Mucosa of descending colon (tissue), 3 donors: ENCODE measurements at regions not wholly inside any gene's neighbourhood (a gene's known extent, or its start where the extent isn't known, plus 50 kb on each side); places are given as distances from the start of the nearest gene placed in this dataset.

Experiments
- ATAC-seq: fragments of 200-7000 bp; cut with Tn5 transposase; one replicate; pipeline ENCODE4 v1.9.1; 2020; ENCODE audit warnings: mild to moderate bottlenecking, moderate library complexity
- DNase-seq, 3 donors: peaks; one replicate each; pipeline ENCODE4 v3.0.0-alpha.2; 2020
- H3K36me3 ChIP-seq: fragments of 200-600 bp; one replicate; pipeline ENCODE4 v1.8.0; 2021; ENCODE audit warnings: low read depth, mild to moderate bottlenecking
- H3K4me1 ChIP-seq: fragments of 200-600 bp; one replicate; pipeline ENCODE4 v1.8.0; 2021; ENCODE audit warnings: low read depth, mild to moderate bottlenecking
- H3K4me3 ChIP-seq: fragments of 200-600 bp; one replicate; pipeline ENCODE4 v1.8.0; 2021; ENCODE audit warnings: mild to moderate bottlenecking
- H3K9me3 ChIP-seq: fragments of 200-600 bp; one replicate; pipeline ENCODE4 v1.8.0; 2021; ENCODE audit warnings: mild to moderate bottlenecking
- intact Hi-C, 2 donors: fragments of 100-400 bp; cut with DNase I in 1 of 2; cut with micrococcal nuclease in 1 of 2; formaldehyde crosslinking; loops; one replicate each; pipeline versions ENCODE4 v1.11.0 to v1.11.1; 2022; cut with DNase I, micrococcal nuclease
- TF ChIP-seq, protein P1 (sequence below): fragments of 200-600 bp; IDR thresholded peaks from one replicate; pipeline ENCODE4 v1.8.0; 2022; ENCODE audit warnings: antibody characterized with exemption, mild to moderate bottlenecking
- donor health status: DM: no; HTN: no; CAD: no; lungs with moderate emphysema.
- donor health status: DM: no; HTN: no; CAD: no.
- donor health status: DM: no; HTN: yes; CAD: no.

- no peaks in the 10 kb centered on the region for H3K9me3 ChIP-seq
- TF ChIP-seq, protein P1, sequence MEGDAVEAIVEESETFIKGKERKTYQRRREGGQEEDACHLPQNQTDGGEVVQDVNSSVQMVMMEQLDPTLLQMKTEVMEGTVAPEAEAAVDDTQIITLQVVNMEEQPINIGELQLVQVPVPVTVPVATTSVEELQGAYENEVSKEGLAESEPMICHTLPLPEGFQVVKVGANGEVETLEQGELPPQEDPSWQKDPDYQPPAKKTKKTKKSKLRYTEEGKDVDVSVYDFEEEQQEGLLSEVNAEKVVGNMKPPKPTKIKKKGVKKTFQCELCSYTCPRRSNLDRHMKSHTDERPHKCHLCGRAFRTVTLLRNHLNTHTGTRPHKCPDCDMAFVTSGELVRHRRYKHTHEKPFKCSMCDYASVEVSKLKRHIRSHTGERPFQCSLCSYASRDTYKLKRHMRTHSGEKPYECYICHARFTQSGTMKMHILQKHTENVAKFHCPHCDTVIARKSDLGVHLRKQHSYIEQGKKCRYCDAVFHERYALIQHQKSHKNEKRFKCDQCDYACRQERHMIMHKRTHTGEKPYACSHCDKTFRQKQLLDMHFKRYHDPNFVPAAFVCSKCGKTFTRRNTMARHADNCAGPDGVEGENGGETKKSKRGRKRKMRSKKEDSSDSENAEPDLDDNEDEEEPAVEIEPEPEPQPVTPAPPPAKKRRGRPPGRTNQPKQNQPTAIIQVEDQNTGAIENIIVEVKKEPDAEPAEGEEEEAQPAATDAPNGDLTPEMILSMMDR, result no peak
- no peak overlapping the region for H3K4me3 ChIP-seq
- no peaks in the 10 kb centered on the region for H3K4me1 ChIP-seq
- no peaks in the 10 kb centered on the region for H3K36me3 ChIP-seq
- DNase-seq (no peak), ATAC-seq (no peak)
- intact Hi-C loops, result no loop called here
Measured at GRCh38 chr3:81216192-81216591, 545.3 kb downstream of the GBE1 start.

GRCh38 chr3:81214631-81215030 lies 546.8 kb downstream of the GBE1 start:
- no peaks in the 10 kb centered on the region for H3K9me3 ChIP-seq
- H3K4me3 ChIP-seq, result no peak overlapping the region
- ATAC-seq (no peak), DNase-seq (no peak)
- H3K36me3 ChIP-seq, result no peaks in the 10 kb centered on the region
- H3K4me1 ChIP-seq, result no peaks in the 10 kb centered on the region
- intact Hi-C loops, result no loop called here
- TF ChIP-seq, protein P1, result no peak

GRCh38 chr3:81199587-81199986 lies 561.9 kb downstream of the GBE1 start:
- DNase-seq, result no peak
- no peak for ATAC-seq
- Histone ChIP-seq H3K9me3 (no peaks in the 10 kb centered on the region), H3K36me3 (no peaks in the 10 kb centered on the region), H3K4me1 (no peaks in the 10 kb centered on the region), H3K4me3 (no peak overlapping the region)
- intact Hi-C loops, result no loop called here
- TF ChIP-seq, protein P1, result no peak

GRCh38 chr3:81198756-81199155 lies 562.7 kb downstream of the GBE1 start:
- TF ChIP-seq, protein P1, result no peak
- H3K36me3 ChIP-seq, result no peaks in the 10 kb centered on the region
- DNase-seq, result no peak

GRCh38 chr3:81198216-81198615 lies 563.2 kb downstream of the GBE1 start:
- intact Hi-C loops, result no loop called here
- ATAC-seq (no peak), DNase-seq (no peak)
- H3K4me1 ChIP-seq, result no peaks in the 10 kb centered on the region
- no peaks in the 10 kb centered on the region for H3K9me3 ChIP-seq
- no peaks in the 10 kb centered on the region for H3K36me3 ChIP-seq
- no peak overlapping the region for H3K4me3 ChIP-seq
- TF ChIP-seq, protein P1, result no peak

More at GRCh38 chr3:81198756-81199155, 562.7 kb downstream of the GBE1 start:
- H3K9me3 ChIP-seq, result no peaks in the 10 kb centered on the region
- no peak for ATAC-seq
- intact Hi-C loops, result no loop called here
- no peaks in the 10 kb centered on the region for H3K4me1 ChIP-seq
- no peak overlapping the region for H3K4me3 ChIP-seq

- H3K36me3 ChIP-seq, result no peaks in the 10 kb centered on the region
- intact Hi-C loops, result no loop called here
- ATAC-seq (no peak), DNase-seq (no peak)
- no peaks in the 10 kb centered on the region for H3K4me1 ChIP-seq
- H3K9me3 ChIP-seq, result no peaks in the 10 kb centered on the region
- TF ChIP-seq, protein P1, result no peak
- H3K4me3 ChIP-seq, result no peak overlapping the region
Measured at GRCh38 chr3:81197386-81197785, 564.1 kb downstream of the GBE1 start.
